AG04450 (cell line): ENCODE measurements at regions not wholly inside any gene's neighbourhood (a gene's known extent, or its start where the extent isn't known, plus 50 kb on each side); places are given as distances from the start of the nearest gene placed in this dataset.
A peak's percentile ranks its signal among the peaks of the same experiment; 100 is the strongest.

ENCODE experiments used
- CTCF ChIA-PET: fragments of 300-600, 350-600 bp; formaldehyde crosslinking; extraction: SDS; loops from one replicate; lab custom pipeline; 2022; ENCODE audit warnings: antibody characterized with exemption, inconsistent platforms; lab: Charles Lee
- POLR2A ChIA-PET: fragments of 350-600 bp; formaldehyde crosslinking; extraction: SDS; loops from one replicate; lab custom pipeline; 2021; ENCODE audit warnings: antibody characterized with exemption, inconsistent platforms; lab: Yijun Ruan, JAX
- DNase-seq: peaks from one replicate; pipeline ENCODE4 v3.0.0-alpha.2; 2011; ENCODE audit warnings: low read depth, low spot score
- H3K27ac ChIP-seq: one replicate; pipeline ENCODE4 v1.5.1; 2012; ENCODE audit warnings: low read depth, low read length, control low read depth
- H3K27me3 ChIP-seq: one replicate; pipeline ENCODE4 v1.6.0; 2012; ENCODE audit warnings: low read length; ENCODE audit not compliant: control insufficient read depth, insufficient read depth
- H3K4me3 ChIP-seq: 2 replicates; pipeline ENCODE4 v1.5.1; 2011; ENCODE audit warnings: mild to moderate bottlenecking, low read depth, low read length, control low read depth
- H3K9me3 ChIP-seq: 2 replicates; pipeline ENCODE4 v1.5.1; 2012; ENCODE audit warnings: low read length; ENCODE audit not compliant: control insufficient read depth, insufficient read depth
- CTCF ChIP-seq: IDR thresholded peaks from 2 replicates; pipeline ENCODE4 v1.5.1; 2011; ENCODE audit warnings: low read depth, low read length, control low read depth, inconsistent platforms

DNA sequence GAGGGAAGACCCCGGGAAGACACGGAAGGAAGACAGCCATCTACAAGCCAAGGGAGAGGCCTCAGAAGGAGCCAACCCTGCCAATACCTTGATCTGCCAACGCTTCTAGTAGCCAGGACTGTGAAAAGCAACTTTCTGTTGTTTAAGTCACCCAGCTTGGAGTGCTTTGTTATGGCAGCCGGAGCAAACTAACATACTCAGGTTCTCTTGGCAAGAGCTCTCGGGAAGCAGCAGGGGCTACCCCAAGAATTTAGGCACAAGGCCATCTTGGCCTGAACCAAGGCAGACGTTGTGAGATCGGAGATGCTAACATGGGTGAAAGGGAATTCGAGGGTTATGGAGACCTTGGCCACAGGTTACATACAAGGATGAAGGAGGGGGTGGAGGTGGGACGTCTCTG, 78.6 kb upstream of the KLHL29 start:
- no peak for DNase-seq
- Histone ChIP-seq H3K27me3 (peaks cover 5% of the 10 kb centered on the region), H3K4me3 (no peak overlapping the region), H3K9me3 (no peaks in the 10 kb centered on the region), H3K27ac (no peak overlapping the region)
- POLR2A ChIA-PET = no interaction called here
- no peak for TF ChIP-seq CTCF
- CTCF ChIA-PET = no interaction called here

DNA sequence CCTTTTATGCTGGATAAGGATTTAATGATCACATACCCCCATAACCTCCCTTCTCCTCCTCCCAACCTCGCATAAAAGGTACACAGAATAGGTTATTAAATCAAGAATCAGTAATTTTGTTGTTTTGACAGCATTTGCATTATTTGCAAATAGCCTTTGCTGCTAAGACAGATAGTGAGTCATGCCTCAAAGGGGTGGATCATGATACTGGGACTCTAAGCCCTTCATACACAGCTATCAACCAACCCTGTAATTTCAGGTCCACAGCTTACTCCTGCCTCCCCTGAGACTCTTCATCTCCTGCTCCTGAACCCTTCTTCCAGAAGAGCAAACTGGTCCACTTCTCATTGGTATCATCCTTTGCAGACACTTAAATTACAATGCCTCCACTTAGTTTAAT, 73.8 kb upstream of the KLHL29 start:
- H3K4me3 ChIP-seq = no peak overlapping the region
- ChIA-PET POLR2A (no interaction called here), CTCF (no interaction called here)
- no peaks in the 10 kb centered on the region for H3K9me3 ChIP-seq
- no peak for DNase-seq
- no peak for TF ChIP-seq CTCF
- H3K27me3 ChIP-seq = no peaks in the 10 kb centered on the region
- no peak overlapping the region for H3K27ac ChIP-seq

- H3K27ac ChIP-seq = no peak overlapping the region
- DNase-seq = no peak
- H3K9me3 ChIP-seq = no peaks in the 10 kb centered on the region
- no peaks in the 10 kb centered on the region for H3K27me3 ChIP-seq
- no peak overlapping the region for H3K4me3 ChIP-seq
- ChIA-PET CTCF (interaction anchor here (0.7 to 1.4 kb wide), 6 partner anchors 9 to 226 kb away, joined by 3 to 4 read pairs (median 3); no protein-coding TSS in a partner anchor), POLR2A (no interaction called here)
- TF ChIP-seq CTCF = peak; percentile 80
These were observed 71.9 kb upstream of the KLHL29 start for GRCh38 chr2:23312996-23313606.

- no peaks in the 10 kb centered on the region for H3K27me3 ChIP-seq
- H3K27ac ChIP-seq = no peak overlapping the region
- H3K9me3 ChIP-seq = no peaks in the 10 kb centered on the region
- CTCF ChIA-PET = no interaction called here
- POLR2A ChIA-PET = no interaction called here
- no peak overlapping the region for H3K4me3 ChIP-seq
- no peak for TF ChIP-seq CTCF
- no peak for DNase-seq
These were observed 70.3 kb upstream of the KLHL29 start for GRCh38 chr2:23314687-23315086.

GRCh38 chr2:23320058-23320457, 64.9 kb upstream of the KLHL29 start:
- CTCF ChIA-PET = no interaction called here
- H3K4me3 ChIP-seq = no peak overlapping the region
- no peak for TF ChIP-seq CTCF
- no peak overlapping the region for H3K27ac ChIP-seq
- H3K9me3 ChIP-seq = no peaks in the 10 kb centered on the region
- DNase-seq = no peak
- no peaks in the 10 kb centered on the region for H3K27me3 ChIP-seq
- POLR2A ChIA-PET = no interaction called here
